Right lobe of liver (tissue), 4 donors: ENCODE measurements at regions not wholly inside any gene's neighbourhood (a gene's known extent, or its start where the extent isn't known, plus 50 kb on each side); places are given as distances from the start of the nearest gene placed in this dataset.

ENCODE experiments used
- CTCF ChIP-seq, 4 donors: fragments of 200-600 bp in 3 of 4; fragments of 450-650 bp in 1 of 4; IDR thresholded peaks; one replicate each; pipeline versions ENCODE4 v1.5.1 to v1.8.0; 2016 to 2022; ENCODE audit warnings: antibody characterized with exemption in 4 of 4, mild to moderate bottlenecking in 2 of 4
- POLR2A ChIP-seq: fragments of 450-650 bp; IDR thresholded peaks from one replicate; pipeline ENCODE4 v1.6.1; 2017; ENCODE audit warnings: antibody characterized with exemption, mild to moderate bottlenecking
- donor health status: DM: no; HTN: no; CAD: no.
- donor health status: DM: no; HTN: no; CAD: no.
- donor health status: DM: no; HTN: yes; CAD: no.

DNA sequence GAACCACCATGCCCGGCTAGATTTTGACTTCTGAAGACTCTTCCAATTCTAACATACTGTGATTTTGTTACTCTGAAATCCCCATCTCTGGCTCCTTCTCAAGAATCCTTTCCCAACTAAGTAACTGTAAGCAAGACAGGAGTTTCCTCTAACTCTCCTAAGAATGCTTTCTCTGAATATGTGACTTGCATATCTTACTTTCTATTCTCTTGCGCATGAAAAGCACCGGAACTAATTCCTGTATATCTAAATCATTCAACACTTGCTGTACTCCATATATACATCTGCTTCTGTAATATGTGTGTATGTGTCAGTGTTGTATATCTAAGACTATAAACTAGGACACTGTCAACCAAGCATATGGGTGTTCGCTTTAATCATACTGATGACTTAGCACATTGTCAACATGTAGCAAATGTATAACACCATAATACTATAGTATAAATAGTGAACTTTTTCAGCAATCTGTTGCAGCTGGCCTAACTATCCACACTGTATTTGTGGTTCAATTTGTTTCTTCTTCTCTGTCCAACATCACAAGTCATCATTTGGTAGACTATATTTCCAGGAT is 108.1 kb upstream of the PRDM1 start:
- TF ChIP-seq CTCF (IDR thresholded peaks at IDR 0.05): no peak
- no peak for TF ChIP-seq POLR2A
